ENCODE measurements at regions not wholly inside any gene's neighbourhood (a gene's known extent, or its start where the extent isn't known, plus 50 kb on each side); places are given as distances from the start of the nearest gene placed in this dataset.

DNA sequence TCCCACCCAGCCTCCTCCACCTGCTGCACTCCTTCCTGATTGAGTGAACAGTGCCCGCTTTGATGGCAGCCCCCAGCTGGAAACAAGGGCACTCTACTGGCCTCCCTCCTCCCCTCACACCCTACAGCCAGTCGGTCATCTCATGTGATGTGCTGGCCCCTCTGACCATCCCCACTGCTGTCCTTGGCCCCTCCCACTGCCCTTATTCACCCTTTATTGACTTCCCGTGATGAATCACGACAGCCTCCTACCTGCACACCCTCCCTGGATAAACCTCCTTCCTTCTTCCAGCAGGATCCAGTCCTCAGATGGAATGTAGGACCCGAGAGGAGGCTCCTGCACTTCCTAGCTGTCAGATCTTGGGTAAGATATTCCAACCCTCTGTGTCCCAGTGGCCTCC lies 186.5 kb upstream of the SH3BP4 start:
- TF ChIP-seq, protein P1, sequence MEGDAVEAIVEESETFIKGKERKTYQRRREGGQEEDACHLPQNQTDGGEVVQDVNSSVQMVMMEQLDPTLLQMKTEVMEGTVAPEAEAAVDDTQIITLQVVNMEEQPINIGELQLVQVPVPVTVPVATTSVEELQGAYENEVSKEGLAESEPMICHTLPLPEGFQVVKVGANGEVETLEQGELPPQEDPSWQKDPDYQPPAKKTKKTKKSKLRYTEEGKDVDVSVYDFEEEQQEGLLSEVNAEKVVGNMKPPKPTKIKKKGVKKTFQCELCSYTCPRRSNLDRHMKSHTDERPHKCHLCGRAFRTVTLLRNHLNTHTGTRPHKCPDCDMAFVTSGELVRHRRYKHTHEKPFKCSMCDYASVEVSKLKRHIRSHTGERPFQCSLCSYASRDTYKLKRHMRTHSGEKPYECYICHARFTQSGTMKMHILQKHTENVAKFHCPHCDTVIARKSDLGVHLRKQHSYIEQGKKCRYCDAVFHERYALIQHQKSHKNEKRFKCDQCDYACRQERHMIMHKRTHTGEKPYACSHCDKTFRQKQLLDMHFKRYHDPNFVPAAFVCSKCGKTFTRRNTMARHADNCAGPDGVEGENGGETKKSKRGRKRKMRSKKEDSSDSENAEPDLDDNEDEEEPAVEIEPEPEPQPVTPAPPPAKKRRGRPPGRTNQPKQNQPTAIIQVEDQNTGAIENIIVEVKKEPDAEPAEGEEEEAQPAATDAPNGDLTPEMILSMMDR (IDR thresholded peaks at IDR 0.05) = no peak

DNA sequence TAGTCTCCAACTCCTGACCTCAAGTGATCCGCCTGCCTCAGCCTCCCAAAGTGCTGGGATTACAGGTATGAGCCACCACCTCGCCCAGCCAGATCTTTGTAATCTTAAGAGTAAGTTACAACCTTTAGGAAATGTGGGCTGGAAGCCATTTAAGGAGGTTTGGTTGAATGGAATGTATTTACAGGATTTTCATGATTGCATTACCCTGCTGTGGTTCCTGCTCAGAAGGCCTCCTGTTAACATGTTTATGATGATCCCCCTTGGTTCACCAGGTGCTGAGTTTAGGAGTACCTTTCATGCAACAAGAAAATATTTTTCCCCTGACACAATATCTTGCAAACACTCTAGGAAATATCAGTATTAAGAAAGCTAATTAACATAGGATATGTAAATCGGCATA lies 187.4 kb upstream of the SH3BP4 start:
- TF ChIP-seq, protein P1 (IDR thresholded peaks at IDR 0.05) = no peak

DNA sequence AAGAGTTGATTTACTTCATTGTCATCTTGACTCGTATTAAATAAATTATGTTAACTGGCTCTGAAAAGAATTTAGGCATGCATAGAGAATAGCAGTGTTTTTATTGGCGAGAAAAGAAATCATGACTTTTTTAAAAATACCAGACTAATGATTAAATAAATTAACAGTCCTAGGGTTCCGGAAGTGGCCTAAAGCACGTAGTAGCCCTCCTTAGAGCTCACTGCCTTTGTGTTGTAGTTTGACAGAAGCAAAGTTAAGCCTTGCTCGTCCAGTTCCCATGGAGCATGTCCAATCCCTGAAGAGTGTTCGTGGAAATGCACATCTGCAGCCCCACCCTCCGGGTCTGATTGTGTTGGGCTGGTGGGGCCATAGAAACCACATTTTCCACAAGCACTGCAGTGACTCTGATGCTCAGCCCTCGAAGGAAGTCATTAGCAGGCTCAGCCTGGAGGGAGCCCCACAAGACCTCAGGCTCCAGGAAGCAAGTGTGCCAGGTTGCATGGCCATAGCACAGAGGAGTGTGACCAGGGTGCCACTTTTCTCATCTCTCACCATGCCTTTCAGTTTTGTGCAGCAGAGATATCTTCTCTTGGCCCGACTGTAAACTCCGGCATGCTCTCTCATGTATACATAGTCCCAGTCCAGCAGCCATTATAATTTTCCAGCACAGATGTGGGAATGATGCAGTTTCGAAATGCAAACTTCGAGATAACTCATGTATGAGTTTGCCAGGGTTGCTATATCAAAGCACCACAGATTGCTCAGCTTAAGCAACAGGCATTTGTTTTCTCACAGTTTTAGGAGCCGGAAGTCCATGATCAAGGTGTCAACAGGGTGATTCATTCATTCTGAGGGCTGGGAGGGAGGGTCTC lies 188.6 kb upstream of the SH3BP4 start:
- TF ChIP-seq, protein P1 (IDR thresholded peaks at IDR 0.05) = no peak

DNA sequence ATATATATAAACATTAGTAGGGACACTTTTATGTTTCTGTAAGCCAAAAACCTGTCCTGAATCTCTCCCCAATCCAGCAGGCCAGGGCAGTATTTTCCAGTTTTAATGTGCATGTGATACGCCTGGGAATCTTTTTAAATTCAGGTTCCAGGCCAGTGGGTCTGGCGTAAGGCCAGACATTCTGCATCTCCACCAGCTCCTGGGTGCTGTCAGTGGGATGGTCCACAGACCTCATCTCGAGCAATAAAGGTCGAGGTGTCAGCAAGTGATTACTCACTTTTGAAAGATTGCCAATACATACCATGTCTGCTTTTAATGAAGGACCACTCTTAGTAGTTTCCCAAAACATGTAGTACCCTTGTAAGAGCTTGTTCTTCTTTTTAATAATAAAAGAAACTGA lies 189.9 kb upstream of the SH3BP4 start:
- TF ChIP-seq, protein P1 (IDR thresholded peaks at IDR 0.05) = no peak

DNA sequence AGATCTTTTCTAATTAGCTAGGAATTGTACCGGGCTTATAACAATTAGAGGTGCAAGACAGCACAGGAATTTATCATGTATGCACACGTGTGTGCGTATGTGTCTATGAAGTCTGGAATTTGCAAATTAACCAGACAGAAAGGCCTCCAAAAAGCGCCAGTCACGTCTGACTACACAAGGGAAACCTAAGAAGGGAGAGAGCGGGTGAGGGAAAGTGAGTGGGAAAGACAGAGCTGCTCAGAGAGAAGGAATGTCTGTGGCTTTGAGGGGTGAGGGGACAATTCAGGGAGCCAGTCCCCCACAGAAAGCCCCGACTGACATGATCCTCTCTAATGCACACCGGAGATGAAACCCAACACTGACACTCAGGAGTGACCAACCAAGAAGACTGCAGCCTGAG lies 197.7 kb upstream of the SH3BP4 start:
- TF ChIP-seq, protein P1 (IDR thresholded peaks at IDR 0.05) = no peak

DNA sequence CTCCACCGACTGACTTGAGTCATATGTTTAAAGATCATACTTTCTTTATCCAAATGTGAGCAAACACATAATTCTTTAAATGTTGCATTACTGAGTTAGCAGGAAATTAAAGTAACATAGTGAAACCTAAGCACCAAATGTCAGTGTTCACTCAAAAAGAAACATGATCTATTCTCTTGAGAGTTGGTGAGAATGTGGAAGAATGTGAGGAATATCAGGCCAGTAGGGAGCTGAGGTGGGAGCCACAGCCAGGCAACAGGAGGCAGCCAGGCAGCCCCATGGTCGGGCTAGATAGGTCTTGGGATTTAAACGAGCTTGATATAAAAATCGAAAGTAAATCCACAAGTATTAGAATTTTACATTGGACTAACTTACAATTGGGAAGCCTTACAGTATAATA lies 198.1 kb upstream of the SH3BP4 start:
- TF ChIP-seq, protein P1 (IDR thresholded peaks at IDR 0.05) = no peak

DNA sequence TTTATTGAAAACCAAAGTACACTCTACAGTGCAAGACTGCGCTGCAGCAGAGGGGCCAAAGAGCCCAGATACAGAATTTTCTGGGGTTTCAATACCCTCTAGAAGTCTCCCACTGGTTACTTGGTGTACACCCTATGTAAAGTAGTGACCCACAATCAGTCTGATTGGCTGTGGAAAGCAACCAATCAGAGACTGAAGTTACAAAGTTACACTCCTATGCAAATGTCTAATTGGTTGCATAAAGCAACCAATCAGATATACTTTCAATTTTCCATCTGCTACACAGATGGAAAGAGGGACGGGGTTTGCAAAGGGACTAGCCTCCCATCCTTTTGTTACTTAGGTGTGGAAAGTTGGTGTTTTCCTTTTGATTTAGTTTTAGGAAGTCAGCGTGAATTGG lies 198.9 kb upstream of the SH3BP4 start:
- TF ChIP-seq, protein P1 (IDR thresholded peaks at IDR 0.05) = no peak
